H1 (cell line): ENCODE measurements at regions not wholly inside any gene's neighbourhood (a gene's known extent, or its start where the extent isn't known, plus 50 kb on each side); places are given as distances from the start of the nearest gene placed in this dataset.

Source experiments
- CHD1 ChIP-seq: IDR thresholded peaks from 2 replicates; pipeline ENCODE4 v1.6.1; 2012; ENCODE audit warnings: low read depth, low read length, improper control_type of control experiment
- SP2 ChIP-seq: IDR thresholded peaks from 2 replicates; pipeline ENCODE4 v1.6.1; 2012; ENCODE audit warnings: mild to moderate bottlenecking, low read length, inconsistent platforms

DNA sequence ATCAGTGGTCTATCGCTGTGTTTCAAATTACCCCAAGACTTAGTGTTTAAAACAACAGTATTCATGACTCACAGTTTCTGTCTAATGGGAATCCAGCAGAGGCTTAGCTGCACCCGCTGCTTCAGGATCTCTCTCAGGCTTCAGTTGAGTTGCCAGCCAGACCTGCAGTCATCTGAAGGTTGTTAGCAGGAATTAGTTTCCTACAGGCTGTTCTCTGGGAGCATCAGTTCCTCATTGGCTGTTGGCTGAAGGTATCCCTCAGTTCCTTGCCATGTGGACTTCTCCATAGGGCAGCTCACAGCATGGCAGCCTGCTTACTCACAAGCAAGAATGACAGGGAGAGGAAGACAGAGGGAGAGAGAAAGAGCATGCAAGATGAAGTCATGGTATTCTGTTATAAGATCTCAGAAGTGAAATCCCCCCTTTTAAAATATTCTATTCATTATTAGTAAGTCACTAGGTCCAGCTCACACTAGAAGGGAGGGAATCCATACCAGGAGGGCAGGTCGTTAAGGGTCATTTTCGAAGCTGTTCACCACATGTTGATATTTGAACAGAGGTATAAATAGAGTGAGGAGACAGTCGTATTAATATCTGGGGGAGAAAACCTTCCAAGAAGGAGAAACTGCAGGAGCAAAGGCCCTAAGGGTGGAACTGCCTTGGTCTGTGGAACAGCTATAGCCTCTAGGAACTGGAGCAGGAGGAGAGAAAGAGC, 473.9 kb upstream of the PPP2R3A start:
- TF ChIP-seq SP2 = no peak
- no peak for TF ChIP-seq CHD1
